ENCODE measurements at regions not wholly inside any gene's neighbourhood (a gene's known extent, or its start where the extent isn't known, plus 50 kb on each side); places are given as distances from the start of the nearest gene placed in this dataset.
"Not testable (repeated sequence)": the region's sequence is repeated elsewhere in the genome, so short reads cannot be mapped to it uniquely, and the experiment has no call there.

DNA sequence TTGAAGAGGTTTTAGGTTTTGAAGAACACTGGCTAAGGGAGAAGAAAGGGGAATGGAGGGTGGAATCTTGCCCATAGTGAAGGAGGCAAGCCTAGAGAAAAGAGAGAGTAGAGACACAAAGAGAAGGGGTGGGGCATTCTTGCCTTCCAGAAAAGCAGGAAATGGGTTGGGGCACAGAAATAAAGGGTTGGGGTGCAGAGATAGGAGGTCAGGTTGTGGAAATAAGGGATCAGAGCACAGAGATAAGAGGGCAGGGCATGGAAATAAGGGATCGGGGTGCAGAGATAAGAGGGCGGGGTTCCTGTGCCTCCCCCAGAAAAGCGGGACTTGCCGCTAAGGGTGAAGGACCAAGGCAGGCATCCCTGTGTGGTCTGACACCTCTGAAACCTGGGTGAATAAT is 69.9 kb downstream of the ALG1L2 start:
- H3K27me3 ChIP-seq; H3K9me3 ChIP-seq; DNase-seq; H3K36me3 ChIP-seq (replicated peaks in 1 of 2; ENCODE audit: insufficient read depth in 1 of 2, low read depth in 2 of 2); H3K4me3 ChIP-seq; H3K27ac ChIP-seq; H3K4me1 ChIP-seq; ATAC-seq; intact Hi-C loops (cut with DNase I): not testable (repeated sequence)
- 80 to 90% methylated on average over 4 of the region's 4 CpGs for WGBS, 2 donors

DNA sequence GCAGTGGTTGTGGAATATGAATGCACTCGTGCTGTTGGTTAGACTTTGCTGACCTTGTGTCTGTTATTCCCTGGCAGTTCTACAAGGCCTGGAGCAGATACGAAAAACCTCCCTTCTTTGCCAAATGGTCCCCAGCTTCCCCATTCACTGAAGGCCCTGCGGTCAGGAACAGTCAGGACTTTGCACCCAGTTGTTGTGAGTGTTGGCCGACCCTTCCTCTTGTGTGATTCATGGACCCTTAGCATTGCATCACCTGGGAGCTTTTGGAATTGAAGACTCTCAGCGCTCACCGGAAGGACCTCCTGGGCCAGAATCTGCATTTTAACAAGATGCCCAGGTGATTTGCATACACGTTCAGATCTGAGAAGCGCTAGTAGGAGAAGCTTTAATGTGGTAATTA is 71.6 kb downstream of the ALG1L2 start:
- ATAC-seq; H3K4me3 ChIP-seq; H3K9me3 ChIP-seq; H3K27me3 ChIP-seq; H3K4me1 ChIP-seq; H3K36me3 ChIP-seq (replicated peaks in 1 of 2; ENCODE audit: insufficient read depth in 1 of 2, low read depth in 2 of 2); DNase-seq; intact Hi-C loops (cut with DNase I); H3K27ac ChIP-seq: not testable (repeated sequence)
- 74 to 81% methylated on average over 5 to 8 of the region's 8 CpGs for WGBS, 2 donors

DNA sequence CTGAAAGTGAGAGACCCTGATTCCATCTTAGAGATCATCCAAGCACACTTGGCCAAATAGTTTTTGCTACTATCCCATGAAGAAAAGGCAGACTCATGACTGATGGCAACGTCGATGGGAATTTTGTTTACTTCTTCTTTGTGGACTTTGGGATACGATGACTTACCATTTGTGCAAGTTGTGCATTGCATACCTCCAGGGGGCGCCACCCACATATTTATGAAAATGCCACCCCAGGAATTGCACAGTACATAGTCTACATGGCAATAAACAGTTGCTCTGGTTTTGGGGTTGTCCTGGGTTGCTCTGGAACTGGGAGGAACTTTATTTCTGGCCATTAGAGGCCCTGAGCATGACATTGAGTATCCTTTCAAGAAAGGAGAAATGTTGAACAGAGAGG is 73.8 kb downstream of the ALG1L2 start:
- intact Hi-C loops (cut with DNase I); H3K27me3 ChIP-seq; H3K4me1 ChIP-seq; H3K4me3 ChIP-seq; ATAC-seq; H3K36me3 ChIP-seq (replicated peaks in 1 of 2; ENCODE audit: insufficient read depth in 1 of 2, low read depth in 2 of 2); DNase-seq; H3K9me3 ChIP-seq; H3K27ac ChIP-seq: not testable (repeated sequence)
- 0 to 20% methylated on average over 1 to 2 of the region's 4 CpGs for WGBS, 2 donors

DNA sequence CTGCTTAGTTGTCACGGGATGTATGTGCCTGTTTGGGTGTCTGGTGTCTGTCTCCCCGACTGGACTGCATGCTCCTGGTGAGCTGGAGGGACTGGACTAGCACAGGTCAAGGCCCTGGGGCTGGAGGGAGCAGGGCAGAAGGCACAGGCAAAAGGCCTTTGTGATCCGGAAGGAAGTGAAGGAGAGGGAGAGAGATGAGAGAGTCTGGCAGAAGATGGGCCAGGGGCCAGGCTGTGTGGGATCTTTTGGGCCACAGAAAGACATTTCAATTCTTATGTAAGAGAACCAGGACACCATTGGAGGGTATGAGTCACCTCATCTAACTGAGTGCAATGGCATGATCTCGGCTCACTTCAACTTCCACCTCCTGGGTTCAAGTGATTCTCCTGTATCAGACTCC is 85.2 kb downstream of the ALG1L2 start:
- H3K9me3 ChIP-seq; H3K27ac ChIP-seq; H3K27me3 ChIP-seq; H3K4me3 ChIP-seq; intact Hi-C loops (cut with DNase I); ATAC-seq; H3K4me1 ChIP-seq; H3K36me3 ChIP-seq (replicated peaks in 1 of 2; ENCODE audit: insufficient read depth in 1 of 2, low read depth in 2 of 2): not testable (repeated sequence)
- WGBS, 2 donors, result 45 to 58% methylated on average over 3 of the region's 4 CpGs
- DNase-seq, result peak in 2 of 4 donors; percentile 9

DNA sequence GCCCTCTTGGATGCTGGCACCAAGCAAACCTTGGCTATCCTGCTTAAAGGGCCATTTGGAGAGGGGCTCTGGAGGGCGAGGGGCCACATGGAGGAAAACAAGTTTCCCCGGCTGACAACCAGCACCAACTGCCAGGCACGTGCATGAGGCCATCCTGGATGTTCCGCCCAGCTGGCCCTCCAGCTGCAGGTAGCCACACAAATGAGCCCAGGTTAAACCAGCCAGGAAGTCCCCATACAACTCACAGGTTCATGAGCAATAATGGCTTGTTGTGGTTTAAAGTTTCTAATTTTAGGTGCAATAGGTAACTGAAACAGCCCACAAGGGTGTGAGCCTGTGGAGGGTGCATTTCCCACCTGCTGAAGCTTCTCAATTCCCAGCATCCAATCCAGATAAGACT is 93.6 kb downstream of the ALG1L2 start:
- H3K27ac ChIP-seq; H3K27me3 ChIP-seq; H3K36me3 ChIP-seq (replicated peaks in 1 of 2; ENCODE audit: insufficient read depth in 1 of 2, low read depth in 2 of 2); H3K4me3 ChIP-seq; DNase-seq; intact Hi-C loops (cut with DNase I); H3K4me1 ChIP-seq; H3K9me3 ChIP-seq; ATAC-seq: not testable (repeated sequence)
- 88 to 89% methylated on average over 4 of the region's 4 CpGs for WGBS, 2 donors

DNA sequence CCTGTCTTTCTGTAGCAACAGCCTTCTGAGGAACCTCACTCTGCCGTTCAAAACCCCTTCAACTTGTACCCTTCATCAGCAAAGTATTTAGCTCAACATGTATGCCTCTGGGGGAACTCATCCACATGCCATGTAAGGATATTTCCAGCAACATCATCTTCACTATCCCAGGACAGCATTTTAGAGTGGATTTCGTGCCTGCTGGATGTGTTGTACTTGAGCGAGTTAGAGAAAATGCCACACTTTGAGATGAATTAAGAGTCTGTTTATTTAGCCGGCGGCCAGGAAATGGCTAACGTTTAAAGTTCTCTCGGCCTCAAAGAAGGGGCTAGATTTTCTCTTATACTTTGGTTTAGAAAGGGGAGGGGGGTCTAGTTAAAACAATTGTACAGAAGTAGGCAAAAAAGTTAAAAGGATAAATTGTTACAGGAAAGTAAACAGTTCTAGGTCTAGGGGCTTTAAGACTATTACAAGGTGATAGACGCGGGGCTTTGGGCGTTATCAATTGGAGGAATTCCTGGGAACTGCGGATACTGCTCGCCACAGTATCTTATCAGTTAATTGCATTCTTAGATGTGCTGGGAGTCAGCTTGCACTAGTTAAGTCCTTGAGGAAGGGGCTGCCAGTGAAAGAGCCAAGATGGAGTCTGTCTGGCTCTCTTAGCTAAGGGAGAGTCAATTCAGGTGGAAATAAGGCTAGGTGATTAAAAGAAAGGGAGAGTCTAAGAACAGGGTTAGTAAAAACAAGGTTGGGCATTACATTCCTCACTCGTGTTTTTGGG is 95.0 kb downstream of the ALG1L2 start:
- H3K27me3 ChIP-seq; H3K27ac ChIP-seq; DNase-seq; H3K4me1 ChIP-seq; H3K9me3 ChIP-seq; H3K36me3 ChIP-seq (replicated peaks in 1 of 2; ENCODE audit: insufficient read depth in 1 of 2, low read depth in 2 of 2); H3K4me3 ChIP-seq; ATAC-seq; intact Hi-C loops (cut with DNase I): not testable (repeated sequence)
- WGBS, 2 donors, result 28 to 39% methylated on average over 13 of the region's 13 CpGs

DNA sequence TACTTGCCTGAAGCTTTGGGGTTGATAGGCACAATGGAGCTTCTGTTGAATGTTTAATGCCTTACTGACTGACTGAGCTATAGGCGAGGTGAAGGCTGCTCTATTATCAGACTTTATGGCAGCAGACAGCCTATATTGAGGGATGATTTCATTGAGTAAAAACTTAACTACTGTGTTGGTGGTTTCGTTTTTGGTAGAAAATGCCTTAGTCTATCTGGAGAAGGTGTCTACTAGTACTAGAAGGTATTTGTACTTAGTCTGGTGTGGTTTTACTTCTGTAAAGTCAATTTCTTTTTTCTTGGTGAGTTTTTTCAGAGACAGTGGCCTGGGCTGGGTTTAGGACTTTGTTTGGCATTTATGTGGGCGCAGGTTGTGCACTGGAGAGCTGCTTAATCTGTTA is 97.2 kb downstream of the ALG1L2 start:
- H3K9me3 ChIP-seq; H3K4me3 ChIP-seq; ATAC-seq; DNase-seq; H3K27ac ChIP-seq; intact Hi-C loops (cut with DNase I); H3K36me3 ChIP-seq (replicated peaks in 1 of 2; ENCODE audit: insufficient read depth in 1 of 2, low read depth in 2 of 2); H3K4me1 ChIP-seq; H3K27me3 ChIP-seq: not testable (repeated sequence)
- 40 to 43% methylated on average over 3 of the region's 3 CpGs for WGBS, 2 donors

DNA sequence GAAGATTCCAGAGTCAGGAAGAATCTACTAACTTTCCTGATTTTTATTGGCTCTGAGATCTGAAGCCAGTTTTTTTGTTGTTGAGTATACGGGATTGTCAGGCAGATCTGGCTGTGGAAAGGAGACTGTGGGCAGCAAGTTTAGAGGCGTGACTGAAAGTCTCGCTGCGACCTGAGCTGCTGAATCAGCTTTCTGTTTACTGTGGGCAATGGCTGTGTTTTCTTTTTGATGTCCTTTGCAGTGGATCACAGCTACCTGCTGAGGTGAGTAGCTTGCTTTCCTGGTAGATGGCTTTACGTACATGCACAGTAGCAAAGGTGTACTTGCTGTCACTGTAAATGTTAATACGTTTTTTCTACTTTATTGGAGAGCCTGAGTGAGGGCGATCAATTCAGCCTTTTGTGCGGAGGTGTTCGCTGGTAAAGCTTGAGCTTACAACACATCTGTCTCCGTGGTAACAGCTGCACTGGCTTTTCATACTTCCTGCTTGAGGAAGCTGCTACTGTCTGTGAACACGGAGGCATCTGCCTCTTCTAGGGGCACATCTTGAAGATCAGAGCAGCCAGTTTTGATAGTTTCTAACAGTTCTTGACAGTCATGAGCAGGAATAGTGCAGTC is 97.8 kb downstream of the ALG1L2 start:
- WGBS, 2 donors, result 1 to 4% methylated on average over 11 of the region's 11 CpGs
- H3K9me3 ChIP-seq; H3K4me3 ChIP-seq; H3K36me3 ChIP-seq (replicated peaks in 1 of 2; ENCODE audit: insufficient read depth in 1 of 2, low read depth in 2 of 2); intact Hi-C loops (cut with DNase I); H3K27me3 ChIP-seq; H3K27ac ChIP-seq; H3K4me1 ChIP-seq; ATAC-seq: not testable (repeated sequence)
- peak; percentile 13 to 41 (median 27) for DNase-seq

DNA sequence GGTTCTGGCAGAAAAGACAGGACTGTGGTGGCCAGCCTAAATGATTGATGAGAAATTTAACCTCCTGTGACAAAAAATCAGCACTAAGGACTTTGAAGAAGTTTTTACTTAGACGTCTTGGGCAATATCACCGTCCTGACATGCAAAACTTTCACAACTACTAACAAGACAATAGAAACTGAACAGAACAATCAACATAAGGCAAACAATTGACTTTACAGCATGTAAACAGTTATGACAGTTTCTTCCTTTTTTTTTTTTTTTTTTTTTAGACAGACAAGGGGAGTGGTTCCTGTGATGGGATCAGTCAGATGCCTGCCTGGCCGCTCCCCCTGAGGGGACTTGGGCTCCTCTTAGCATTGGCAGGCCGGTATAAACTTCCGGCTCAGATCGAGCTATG is 100.8 kb downstream of the ALG1L2 start:
- ATAC-seq; H3K4me1 ChIP-seq; H3K9me3 ChIP-seq; H3K27me3 ChIP-seq; H3K27ac ChIP-seq; H3K4me3 ChIP-seq; H3K36me3 ChIP-seq (replicated peaks in 1 of 2; ENCODE audit: insufficient read depth in 1 of 2, low read depth in 2 of 2); DNase-seq; intact Hi-C loops (cut with DNase I): not testable (repeated sequence)
- WGBS, 2 donors, result 58 to 64% methylated on average over 6 of the region's 6 CpGs

DNA sequence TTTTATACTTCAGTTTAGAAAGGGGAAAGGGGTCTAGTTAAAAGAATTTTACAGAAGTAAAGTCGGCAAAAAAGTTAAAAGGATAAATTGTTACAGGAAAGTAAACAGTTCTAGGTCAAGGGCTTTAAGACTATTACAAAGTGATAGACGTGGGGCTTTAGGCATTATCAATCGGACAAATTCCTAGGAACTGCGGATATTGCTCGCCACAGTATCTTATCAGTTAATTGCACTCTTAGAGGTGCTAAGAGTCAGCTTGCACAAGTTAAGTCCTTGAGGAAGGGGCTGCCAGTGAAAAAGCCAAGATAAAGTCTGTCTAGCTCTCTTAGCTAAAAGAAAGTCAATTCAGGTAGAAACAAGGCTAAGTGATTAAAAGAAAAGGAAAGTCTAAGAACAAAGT is 102.1 kb downstream of the ALG1L2 start:
- DNase-seq; H3K4me3 ChIP-seq; ATAC-seq; H3K9me3 ChIP-seq; intact Hi-C loops (cut with DNase I); H3K36me3 ChIP-seq (replicated peaks in 1 of 2; ENCODE audit: insufficient read depth in 1 of 2, low read depth in 2 of 2); H3K27ac ChIP-seq; H3K27me3 ChIP-seq; H3K4me1 ChIP-seq: not testable (repeated sequence)
- WGBS, 2 donors, result 11 to 33% methylated on average over 5 of the region's 5 CpGs

DNA sequence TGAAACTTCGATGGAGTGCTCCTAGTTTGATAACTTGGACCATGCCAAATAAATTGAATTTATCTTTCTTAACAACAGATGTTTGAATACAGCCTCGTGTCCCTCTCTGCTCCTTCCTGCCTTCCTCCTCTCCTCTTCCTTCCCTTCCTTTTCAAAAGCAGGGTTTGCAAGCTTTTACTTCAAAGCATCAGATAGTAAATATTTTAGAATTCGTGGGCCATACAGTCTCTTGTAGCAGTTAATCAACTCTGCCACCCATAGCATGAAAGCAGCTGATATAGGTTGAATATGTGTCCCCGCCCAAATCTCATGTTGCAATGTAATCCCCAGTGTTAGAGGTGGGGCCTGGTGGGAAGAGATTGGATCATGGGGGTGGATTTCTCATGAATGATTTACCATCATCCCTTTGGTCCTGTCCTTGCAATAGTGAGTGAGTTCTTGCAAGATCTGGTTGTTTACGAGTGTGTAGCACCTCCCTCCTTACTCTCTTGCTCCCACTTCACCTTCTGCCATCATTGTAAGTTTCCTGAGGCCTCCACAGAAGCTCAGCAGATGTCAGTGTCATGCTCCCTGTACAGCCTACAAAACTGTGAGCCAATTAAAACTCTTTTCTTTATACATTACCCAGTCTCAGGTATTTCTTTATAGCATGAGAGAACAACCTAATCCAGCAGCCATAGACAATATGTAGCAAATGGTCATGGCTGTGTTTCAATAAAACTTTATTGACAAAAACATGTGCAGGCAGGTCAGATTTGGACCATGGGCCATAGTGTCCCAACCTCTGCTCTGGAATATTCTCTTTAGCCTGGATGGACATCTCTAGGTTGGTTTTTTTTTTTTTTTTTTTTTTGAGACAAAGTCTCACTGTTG is 102.8 kb downstream of the ALG1L2 start:
- H3K36me3 ChIP-seq (replicated peaks in 1 of 2; ENCODE audit: insufficient read depth in 1 of 2, low read depth in 2 of 2); ATAC-seq; H3K27me3 ChIP-seq; H3K9me3 ChIP-seq; H3K27ac ChIP-seq; DNase-seq; intact Hi-C loops (cut with DNase I); H3K4me3 ChIP-seq; H3K4me1 ChIP-seq: not testable (repeated sequence)
- WGBS, 2 donors, result 42 to 51% methylated on average over 5 of the region's 5 CpGs
